CD4-positive, CD25-positive, alpha-beta regulatory T cell (primary cell): ENCODE measurements at regions not wholly inside any gene's neighbourhood (a gene's known extent, or its start where the extent isn't known, plus 50 kb on each side); places are given as distances from the start of the nearest gene placed in this dataset.
A peak's percentile ranks its signal among the peaks of the same experiment; 100 is the strongest.

Source experiments
- ATAC-seq, 2 donors: fragments of 150-1000 bp; cut with Tn5 transposase; one replicate each; pipeline ENCODE4 v1.10.0; 2021; ENCODE audit warnings: low read depth in 2 of 2, moderate number of reproducible peaks in 2 of 2, moderate library complexity in 1 of 2
- DNase-seq, 3 donors: peaks; one replicate each; pipeline versions ENCODE4 v3.0.0 to v3.0.0-alpha.2; 2012 to 2022; ENCODE audit warnings: mixed read lengths in 1 of 3
- H3K27ac ChIP-seq: one replicate; pipeline ENCODE4 v1.7.0; 2013; ENCODE audit warnings: mild to moderate bottlenecking, low read length; ENCODE audit not compliant: insufficient read depth, poor library complexity, severe bottlenecking
- H3K27me3 ChIP-seq: one replicate; pipeline ENCODE4 v1.7.0; 2013; ENCODE audit warnings: low read length; ENCODE audit not compliant: control insufficient read depth, insufficient read depth
- H3K36me3 ChIP-seq: one replicate; pipeline ENCODE4 v1.7.0; 2013; ENCODE audit warnings: mild to moderate bottlenecking, low read length, moderate library complexity; ENCODE audit not compliant: control insufficient read depth, insufficient read depth
- H3K4me1 ChIP-seq: 2 replicates; pipeline ENCODE4 v1.7.0; 2013; ENCODE audit warnings: mild to moderate bottlenecking, low read length; ENCODE audit not compliant: insufficient read depth, control insufficient read depth, poor library complexity, severe bottlenecking
- H3K4me3 ChIP-seq: one replicate; pipeline ENCODE4 v1.7.0; 2013; ENCODE audit warnings: low read depth, mild to moderate bottlenecking, low read length, moderate library complexity
- H3K9me3 ChIP-seq, 2 experiments: 1 replicate in 1 of 2; 2 replicates in 1 of 2; pipeline ENCODE4 v1.7.0; 2013; ENCODE audit warnings: low read length in 2 of 2, mild to moderate bottlenecking in 1 of 2, moderate library complexity in 1 of 2; ENCODE audit not compliant: control insufficient read depth in 2 of 2
- H3K27ac Mint-ChIP-seq, 3 donors: one replicate each; pipeline ENCODE4 v1.8.0; 2020 to 2022; ENCODE audit warnings: mild to moderate bottlenecking in 3 of 3, mixed read lengths in 3 of 3, moderate library complexity in 2 of 3
- H3K27me3 Mint-ChIP-seq: one replicate; pipeline ENCODE4 v1.8.0; 2022; ENCODE audit warnings: mild to moderate bottlenecking, mixed read lengths
- H3K36me3 Mint-ChIP-seq: one replicate; pipeline ENCODE4 v1.8.0; 2020; ENCODE audit warnings: mixed read lengths
- H3K4me1 Mint-ChIP-seq, 4 donors: one replicate each; pipeline ENCODE4 v1.8.0; 2020 to 2022; ENCODE audit warnings: mixed read lengths in 4 of 4, mild to moderate bottlenecking in 1 of 4
- H3K4me3 Mint-ChIP-seq, 4 donors: one replicate each; pipeline ENCODE4 v1.8.0; 2020 to 2022; ENCODE audit warnings: mild to moderate bottlenecking in 4 of 4, mixed read lengths in 4 of 4, moderate library complexity in 3 of 4
- H3K9me3 Mint-ChIP-seq, 7 donors: one replicate each; pipeline ENCODE4 v1.8.0; 2020 to 2022; ENCODE audit warnings: mixed read lengths in 7 of 7, mild to moderate bottlenecking in 3 of 7, moderate library complexity in 2 of 7

DNA sequence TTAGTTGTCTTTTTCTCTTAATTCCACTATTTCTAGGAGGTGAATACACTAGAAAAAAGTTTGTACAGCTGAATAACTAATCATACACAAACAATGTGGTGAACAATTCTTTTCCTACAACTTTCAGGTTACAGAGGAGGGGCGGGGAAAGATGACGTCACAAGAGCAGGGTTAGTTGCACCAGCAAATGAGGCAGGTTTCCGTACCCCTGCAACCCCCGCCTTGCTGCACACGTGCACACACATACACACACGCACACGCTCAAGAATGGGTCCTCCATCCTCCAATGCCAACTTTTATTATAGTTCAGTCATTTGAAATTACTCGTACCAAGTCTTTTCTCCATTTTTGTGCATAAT is 122.8 kb downstream of the ARL4C start:
- peaks cover 35% of the 10 kb centered on the region for H3K4me1 ChIP-seq
- no peaks in the 10 kb centered on the region for H3K9me3 Mint-ChIP-seq
- H3K27ac ChIP-seq, result no peak overlapping the region
- no peak overlapping the region for H3K4me3 ChIP-seq
- no peaks in the 10 kb centered on the region for H3K27me3 ChIP-seq
- H3K36me3 Mint-ChIP-seq, result no peaks in the 10 kb centered on the region
- no peak for ATAC-seq
- H3K36me3 ChIP-seq, result no peaks in the 10 kb centered on the region
- H3K4me1 Mint-ChIP-seq, result peaks cover 26 to 63% (median 37%) of the 10 kb centered on the region in 4 donors
- no peaks in the 10 kb centered on the region for H3K9me3 ChIP-seq
- no peak for DNase-seq
- no peak overlapping the region for H3K4me3 Mint-ChIP-seq
- peak overlapping the region in 2 of 3 donors; percentile 69 to 83 for H3K27ac Mint-ChIP-seq
- peaks cover 4% of the 10 kb centered on the region for H3K27me3 Mint-ChIP-seq

DNA sequence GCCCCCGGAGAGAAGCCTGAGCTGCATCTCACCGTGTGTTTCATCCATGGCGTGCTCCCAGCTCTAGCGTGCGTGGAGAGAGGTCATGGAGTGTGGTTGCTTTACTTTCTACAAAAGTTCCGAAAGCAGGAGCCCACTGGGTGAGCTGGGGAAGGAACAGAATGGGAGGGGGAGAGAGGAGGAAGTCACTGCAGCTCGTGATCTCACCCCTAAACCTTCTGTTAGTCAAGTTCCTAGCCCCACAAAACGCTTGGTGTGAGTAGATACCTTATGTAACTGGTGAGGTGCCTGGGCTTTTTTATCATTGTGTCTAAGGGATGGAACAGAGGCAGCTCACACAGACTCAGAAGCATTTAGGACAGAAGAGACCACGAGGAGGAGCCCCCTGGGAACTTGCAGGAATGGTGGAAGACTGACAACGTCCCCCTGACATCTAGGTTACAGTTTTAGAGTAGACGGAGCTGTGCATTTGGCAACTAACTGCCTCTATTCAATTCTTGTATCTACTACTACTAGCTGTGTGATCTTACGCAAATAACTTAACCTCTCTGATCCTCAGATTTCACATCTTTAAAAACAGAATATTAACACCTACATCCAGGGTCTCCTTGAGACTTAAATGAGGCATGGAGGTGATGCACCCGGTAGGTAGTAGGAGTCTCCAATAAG is 123.3 kb downstream of the ARL4C start:
- peaks cover 40% of the 10 kb centered on the region for H3K4me1 ChIP-seq
- DNase-seq, result no peak
- ATAC-seq, result no peak

GRCh38 chr2:234373060-234373459 is 123.8 kb downstream of the ARL4C start:
- no peaks in the 10 kb centered on the region for H3K9me3 ChIP-seq
- no peaks in the 10 kb centered on the region for H3K36me3 ChIP-seq
- no peak overlapping the region for H3K27ac ChIP-seq
- H3K4me3 Mint-ChIP-seq, result peak overlapping the region in 2 of 4 donors; percentile 39 to 65
- peak overlapping the region; percentile 69 to 83 (median 76) for H3K27ac Mint-ChIP-seq
- ATAC-seq (peak in 1 of 2 donors; percentile 40), DNase-seq (peak in 2 of 3 donors; percentile 11 to 60)
- H3K4me1 Mint-ChIP-seq, result peaks cover 36 to 72% (median 48%) of the 10 kb centered on the region in 4 donors
- H3K4me3 ChIP-seq, result peak overlapping the region; percentile 26
- H3K4me1 ChIP-seq, result peaks cover 46% of the 10 kb centered on the region
- no peaks in the 10 kb centered on the region for H3K27me3 ChIP-seq
- H3K36me3 Mint-ChIP-seq, result no peaks in the 10 kb centered on the region
- no peaks in the 10 kb centered on the region for H3K9me3 Mint-ChIP-seq
- no peaks in the 10 kb centered on the region for H3K27me3 Mint-ChIP-seq

More for the DNA sequence above, 123.3 kb downstream of the ARL4C start:
- H3K4me3 Mint-ChIP-seq, result peak overlapping the region in 2 of 4 donors; percentile 11 to 65
- Histone ChIP-seq H3K27ac (no peak overlapping the region), H3K36me3 (no peaks in the 10 kb centered on the region), H3K27me3 (no peaks in the 10 kb centered on the region), H3K4me3 (peak overlapping the region; percentile 26), H3K9me3 (no peaks in the 10 kb centered on the region)
- peaks cover 31 to 68% (median 43%) of the 10 kb centered on the region in 4 donors for H3K4me1 Mint-ChIP-seq
- peak overlapping the region; percentile 43 to 83 (median 69) for H3K27ac Mint-ChIP-seq
- H3K27me3 Mint-ChIP-seq, result no peaks in the 10 kb centered on the region
- no peaks in the 10 kb centered on the region for H3K36me3 Mint-ChIP-seq
- H3K9me3 Mint-ChIP-seq, result no peaks in the 10 kb centered on the region

DNA sequence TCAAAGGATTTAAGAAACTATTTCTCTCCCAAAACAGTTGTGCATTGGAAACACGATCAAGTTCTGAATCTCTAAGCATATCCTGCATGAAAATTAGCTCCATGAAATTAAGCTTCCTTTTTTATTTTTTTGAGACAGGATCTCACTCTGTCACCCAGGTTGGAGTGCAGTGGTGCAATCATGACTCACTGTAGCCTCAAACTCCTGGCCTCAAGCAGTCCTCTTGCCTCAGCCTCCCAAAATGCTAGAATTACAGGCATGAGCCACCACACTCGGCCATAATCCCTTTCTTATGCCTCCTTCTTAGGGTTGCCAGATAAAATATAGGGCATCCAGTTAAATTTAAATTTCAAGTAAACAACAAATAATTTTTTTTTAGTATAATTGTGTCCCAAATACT is 124.4 kb downstream of the ARL4C start:
- Mint-ChIP-seq H3K9me3 (no peaks in the 10 kb centered on the region), H3K36me3 (no peaks in the 10 kb centered on the region), H3K27ac (peak overlapping the region; percentile 67 to 83 (median 76)), H3K4me1 (peaks cover 36 to 75% (median 53%) of the 10 kb centered on the region in 4 donors), H3K27me3 (no peaks in the 10 kb centered on the region), H3K4me3 (peak overlapping the region in 3 of 4 donors; percentile 57 to 65 (median 63))
- Histone ChIP-seq H3K4me3 (peak overlapping the region; percentile 61), H3K27me3 (no peaks in the 10 kb centered on the region), H3K27ac (no peak overlapping the region), H3K36me3 (no peaks in the 10 kb centered on the region), H3K4me1 (peaks cover 51% of the 10 kb centered on the region), H3K9me3 (no peaks in the 10 kb centered on the region)
- DNase-seq, result no peak
- ATAC-seq, result no peak

DNA sequence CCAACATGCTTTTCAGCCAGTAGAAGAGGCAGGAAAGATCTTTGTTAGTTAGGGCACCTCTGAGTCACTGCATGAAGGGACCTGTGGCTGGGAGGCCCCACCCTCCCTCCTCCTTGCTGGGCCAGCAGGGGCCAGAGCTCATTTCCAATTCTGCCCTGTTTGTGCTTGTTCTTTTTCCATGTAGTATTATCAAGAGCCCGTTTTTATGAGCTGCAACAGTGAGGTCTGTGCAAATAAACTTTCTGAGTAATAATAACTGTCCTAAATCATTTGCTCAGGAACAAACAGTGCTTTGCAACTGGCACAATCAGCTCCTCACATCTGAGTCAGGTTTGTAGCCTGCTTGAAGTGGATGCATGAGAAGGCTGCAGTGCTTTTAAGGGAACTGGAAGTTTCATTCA is 128.0 kb downstream of the ARL4C start:
- peak overlapping the region; percentile 50 for H3K27ac ChIP-seq
- no peaks in the 10 kb centered on the region for H3K9me3 Mint-ChIP-seq
- no peaks in the 10 kb centered on the region for H3K27me3 Mint-ChIP-seq
- H3K36me3 Mint-ChIP-seq, result no peaks in the 10 kb centered on the region
- peak; percentile 18 to 72 (median 29) for DNase-seq
- peak; percentile 82 to 91 for ATAC-seq
- H3K4me1 ChIP-seq, result peaks cover 60% of the 10 kb centered on the region
- H3K4me3 Mint-ChIP-seq, result peak overlapping the region in 3 of 4 donors; percentile 23 to 75 (median 52)
- peak overlapping the region; percentile 83 to 96 (median 93) for H3K27ac Mint-ChIP-seq
- no peaks in the 10 kb centered on the region for H3K9me3 ChIP-seq
- H3K36me3 ChIP-seq, result no peaks in the 10 kb centered on the region
- peaks cover 46 to 77% (median 58%) of the 10 kb centered on the region in 4 donors for H3K4me1 Mint-ChIP-seq
- peak overlapping the region; percentile 6 for H3K4me3 ChIP-seq
- no peaks in the 10 kb centered on the region for H3K27me3 ChIP-seq

DNA sequence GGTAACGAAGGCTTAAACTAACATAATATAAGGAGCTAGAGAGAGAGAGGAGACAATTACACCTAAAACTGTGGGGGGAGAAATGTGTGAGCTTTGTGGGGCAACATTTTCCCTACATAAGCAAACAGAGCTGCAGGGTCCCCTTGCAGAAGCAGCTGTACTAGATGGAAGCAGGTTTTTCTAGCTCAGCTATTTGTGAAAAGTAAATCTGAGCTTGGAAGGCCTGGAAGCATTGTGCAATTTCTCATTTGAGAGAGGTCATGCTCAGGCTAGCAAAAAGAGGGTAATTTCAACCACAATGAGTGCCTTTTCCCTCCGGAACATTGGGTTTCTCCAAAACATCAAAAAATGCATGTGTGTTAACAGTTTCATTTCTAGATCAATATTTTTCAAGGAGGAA is 130.0 kb downstream of the ARL4C start:
- Mint-ChIP-seq H3K4me1 (peaks cover 32 to 67% (median 46%) of the 10 kb centered on the region in 4 donors), H3K27ac (peak overlapping the region in 2 of 3 donors; percentile 43 to 79), H3K4me3 (peak overlapping the region in 3 of 4 donors; percentile 42 to 69 (median 59)), H3K9me3 (no peaks in the 10 kb centered on the region), H3K27me3 (no peaks in the 10 kb centered on the region), H3K36me3 (no peaks in the 10 kb centered on the region)
- ATAC-seq (no peak), DNase-seq (no peak)
- Histone ChIP-seq H3K9me3 (no peaks in the 10 kb centered on the region), H3K27me3 (no peaks in the 10 kb centered on the region), H3K4me3 (no peak overlapping the region), H3K36me3 (no peaks in the 10 kb centered on the region), H3K27ac (no peak overlapping the region), H3K4me1 (peaks cover 43% of the 10 kb centered on the region)

DNA sequence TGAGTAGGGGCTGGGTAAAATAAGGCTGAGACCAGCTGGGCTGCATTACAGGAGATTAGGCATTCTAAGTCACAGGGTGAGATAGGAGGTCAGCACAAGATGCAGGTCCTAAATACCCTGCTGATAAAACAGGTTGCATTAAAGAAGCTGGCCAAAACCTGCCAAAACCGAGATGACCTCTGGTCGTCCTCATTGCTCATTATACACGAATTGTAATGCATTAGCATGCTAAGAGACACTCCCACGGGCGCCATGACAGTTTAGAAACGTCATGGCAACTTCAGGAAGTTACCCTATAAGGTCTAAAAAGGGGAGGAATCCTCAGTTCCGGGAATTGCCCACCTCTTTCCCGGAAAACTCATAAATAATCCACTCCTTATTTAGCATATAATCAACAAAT is 132.2 kb downstream of the ARL4C start:
- Histone ChIP-seq H3K4me1 (peaks cover 26% of the 10 kb centered on the region), H3K9me3 (no peaks in the 10 kb centered on the region), H3K27ac (no peak overlapping the region), H3K4me3 (no peak overlapping the region), H3K27me3 (no peaks in the 10 kb centered on the region), H3K36me3 (no peaks in the 10 kb centered on the region)
- ATAC-seq (no peak), DNase-seq (no peak)
- Mint-ChIP-seq H3K27me3 (no peaks in the 10 kb centered on the region), H3K4me1 (peaks cover 23 to 53% (median 35%) of the 10 kb centered on the region in 4 donors), H3K36me3 (no peaks in the 10 kb centered on the region), H3K27ac (no peak overlapping the region), H3K9me3 (peaks cover 0 to 3% (median 0%) of the 10 kb centered on the region in 7 donors), H3K4me3 (no peak overlapping the region)
